Stimulated activated memory B cell treated with anti-CD40 and anti-IgM and Interleukin-4, amounts not matched to agents 10 μg/mL and 1 μg/mL and 100 μg/mL, for 72 hours (primary cell): ENCODE measurements at regions not wholly inside any gene's neighbourhood (a gene's known extent, or its start where the extent isn't known, plus 50 kb on each side); places are given as distances from the start of the nearest gene placed in this dataset.
"Not testable (repeated sequence)": the region's sequence is repeated elsewhere in the genome, so short reads cannot be mapped to it uniquely, and the experiment has no call there.

Source experiments
- ATAC-seq: fragments of 150-1000 bp; cut with Tn5 transposase; 2 replicates; pipeline ENCODE4 v1.10.0; 2021
- H3K27ac Mint-ChIP-seq: one replicate; pipeline ENCODE4 v1.8.0; 2022; ENCODE audit warnings: mild to moderate bottlenecking, mixed read lengths
- H3K27me3 Mint-ChIP-seq: one replicate; pipeline ENCODE4 v1.8.0; 2022; ENCODE audit warnings: mixed read lengths
- H3K36me3 Mint-ChIP-seq: one replicate; pipeline ENCODE4 v1.8.0; 2022; ENCODE audit warnings: mixed read lengths
- H3K4me1 Mint-ChIP-seq: one replicate; pipeline ENCODE4 v1.8.0; 2022; ENCODE audit warnings: mixed read lengths
- H3K4me3 Mint-ChIP-seq: one replicate; pipeline ENCODE4 v1.8.0; 2022; ENCODE audit warnings: mild to moderate bottlenecking, moderate library complexity, mixed read lengths
- H3K9me3 Mint-ChIP-seq: one replicate; pipeline ENCODE4 v1.8.0; 2022; ENCODE audit warnings: mixed read lengths

- H3K9me3 Mint-ChIP-seq, result peaks cover 6% of the 10 kb centered on the region
- no peak for ATAC-seq
Observed at GRCh38 chr18:6504605-6505497, 90.1 kb upstream of the L3MBTL4 start.

GRCh38 chr18:6505498-6505875 lies 90.8 kb upstream of the L3MBTL4 start:
- H3K27ac Mint-ChIP-seq, result no peak overlapping the region

More at GRCh38 chr18:6504605-6505497, 90.1 kb upstream of the L3MBTL4 start:
- H3K27me3 Mint-ChIP-seq, result no peaks in the 10 kb centered on the region
- no peak overlapping the region for H3K4me3 Mint-ChIP-seq
- H3K4me1 Mint-ChIP-seq, result no peaks in the 10 kb centered on the region
- H3K36me3 Mint-ChIP-seq, result no peaks in the 10 kb centered on the region
- H3K27ac Mint-ChIP-seq, result no peak overlapping the region

GRCh38 chr18:6509417-6509816 lies 94.7 kb upstream of the L3MBTL4 start:
- Mint-ChIP-seq H3K4me1 (no peaks in the 10 kb centered on the region), H3K27me3 (no peaks in the 10 kb centered on the region), H3K4me3 (no peak overlapping the region), H3K9me3 (peaks cover 2% of the 10 kb centered on the region), H3K36me3 (no peaks in the 10 kb centered on the region), H3K27ac (no peak overlapping the region)
- no peak for ATAC-seq

More at GRCh38 chr18:6505498-6505875, 90.8 kb upstream of the L3MBTL4 start:
- Mint-ChIP-seq H3K4me1 (no peaks in the 10 kb centered on the region), H3K9me3 (peaks cover 6% of the 10 kb centered on the region), H3K4me3 (no peak overlapping the region), H3K27me3 (no peaks in the 10 kb centered on the region), H3K36me3 (no peaks in the 10 kb centered on the region)
- no peak for ATAC-seq

- ATAC-seq, result no peak
- no peaks in the 10 kb centered on the region for H3K27me3 Mint-ChIP-seq
Observed at GRCh38 chr18:6509832-6510231, 95.1 kb upstream of the L3MBTL4 start.

GRCh38 chr18:6520901-6521300 lies 106.2 kb upstream of the L3MBTL4 start:
- H3K27ac Mint-ChIP-seq, result no peak overlapping the region
- no peaks in the 10 kb centered on the region for H3K4me1 Mint-ChIP-seq
- H3K27me3 Mint-ChIP-seq, result no peaks in the 10 kb centered on the region
- no peak overlapping the region for H3K4me3 Mint-ChIP-seq
- no peak for ATAC-seq
- no peaks in the 10 kb centered on the region for H3K36me3 Mint-ChIP-seq
- peaks cover 9% of the 10 kb centered on the region for H3K9me3 Mint-ChIP-seq

More at GRCh38 chr18:6509832-6510231, 95.1 kb upstream of the L3MBTL4 start:
- Mint-ChIP-seq H3K27ac (no peak overlapping the region), H3K4me1 (no peaks in the 10 kb centered on the region), H3K9me3 (no peaks in the 10 kb centered on the region), H3K4me3 (no peak overlapping the region), H3K36me3 (no peaks in the 10 kb centered on the region)

- no peak overlapping the region for H3K27ac Mint-ChIP-seq
- ATAC-seq, result no peak
- H3K4me1 Mint-ChIP-seq, result no peaks in the 10 kb centered on the region
- H3K9me3 Mint-ChIP-seq, result peaks cover 3% of the 10 kb centered on the region
- no peaks in the 10 kb centered on the region for H3K27me3 Mint-ChIP-seq
- no peak overlapping the region for H3K4me3 Mint-ChIP-seq
- H3K36me3 Mint-ChIP-seq, result no peaks in the 10 kb centered on the region
Observed at GRCh38 chr18:6521803-6522418, 107.2 kb upstream of the L3MBTL4 start.

GRCh38 chr18:6525604-6526003 lies 110.9 kb upstream of the L3MBTL4 start:
- Mint-ChIP-seq H3K36me3 (no peaks in the 10 kb centered on the region), H3K27me3 (no peaks in the 10 kb centered on the region), H3K27ac (no peak overlapping the region), H3K4me1 (no peaks in the 10 kb centered on the region), H3K4me3 (no peak overlapping the region), H3K9me3 (peaks cover 3% of the 10 kb centered on the region)
- no peak for ATAC-seq

- Mint-ChIP-seq H3K27me3 (no peaks in the 10 kb centered on the region), H3K4me3 (no peak overlapping the region), H3K36me3 (no peaks in the 10 kb centered on the region), H3K27ac (no peak overlapping the region), H3K9me3 (peaks cover 7% of the 10 kb centered on the region), H3K4me1 (no peaks in the 10 kb centered on the region)
- no peak for ATAC-seq
Observed at GRCh38 chr18:6537475-6537874, 122.8 kb upstream of the L3MBTL4 start.

GRCh38 chr18:6541131-6541679 lies 126.5 kb upstream of the L3MBTL4 start:
- not testable (repeated sequence) for H3K4me3 Mint-ChIP-seq, H3K36me3 Mint-ChIP-seq, H3K9me3 Mint-ChIP-seq, H3K4me1 Mint-ChIP-seq, H3K27me3 Mint-ChIP-seq, H3K27ac Mint-ChIP-seq, ATAC-seq

- ATAC-seq, result no peak
- Mint-ChIP-seq H3K27me3 (no peaks in the 10 kb centered on the region), H3K4me3 (no peak overlapping the region), H3K9me3 (peaks cover 7% of the 10 kb centered on the region), H3K36me3 (no peaks in the 10 kb centered on the region), H3K4me1 (no peaks in the 10 kb centered on the region), H3K27ac (no peak overlapping the region)
Observed at GRCh38 chr18:6542296-6542695, 127.6 kb upstream of the L3MBTL4 start.

- H3K27ac Mint-ChIP-seq, result no peak overlapping the region
- peaks cover 7% of the 10 kb centered on the region for H3K9me3 Mint-ChIP-seq
- no peaks in the 10 kb centered on the region for H3K27me3 Mint-ChIP-seq
- H3K4me1 Mint-ChIP-seq, result no peaks in the 10 kb centered on the region
- H3K36me3 Mint-ChIP-seq, result no peaks in the 10 kb centered on the region
- no peak overlapping the region for H3K4me3 Mint-ChIP-seq
- no peak for ATAC-seq
Observed at GRCh38 chr18:6543330-6543908, 128.7 kb upstream of the L3MBTL4 start.

GRCh38 chr18:6546229-6546628 lies 131.5 kb upstream of the L3MBTL4 start:
- Mint-ChIP-seq H3K27me3 (no peaks in the 10 kb centered on the region), H3K4me3 (no peak overlapping the region), H3K27ac (no peak overlapping the region), H3K4me1 (no peaks in the 10 kb centered on the region), H3K36me3 (no peaks in the 10 kb centered on the region), H3K9me3 (peaks cover 8% of the 10 kb centered on the region)
- ATAC-seq, result no peak

- no peak overlapping the region for H3K4me3 Mint-ChIP-seq
- H3K9me3 Mint-ChIP-seq, result peaks cover 9% of the 10 kb centered on the region
- H3K27me3 Mint-ChIP-seq, result no peaks in the 10 kb centered on the region
- H3K4me1 Mint-ChIP-seq, result no peaks in the 10 kb centered on the region
- no peak overlapping the region for H3K27ac Mint-ChIP-seq
- no peaks in the 10 kb centered on the region for H3K36me3 Mint-ChIP-seq
- ATAC-seq, result no peak
Observed at GRCh38 chr18:6547476-6547875, 132.8 kb upstream of the L3MBTL4 start.

- no peaks in the 10 kb centered on the region for H3K36me3 Mint-ChIP-seq
- no peaks in the 10 kb centered on the region for H3K4me1 Mint-ChIP-seq
- no peaks in the 10 kb centered on the region for H3K27me3 Mint-ChIP-seq
- peaks cover 9% of the 10 kb centered on the region for H3K9me3 Mint-ChIP-seq
- H3K4me3 Mint-ChIP-seq, result no peak overlapping the region
- no peak for ATAC-seq
- H3K27ac Mint-ChIP-seq, result no peak overlapping the region
Observed at GRCh38 chr18:6553234-6553900, 138.7 kb upstream of the L3MBTL4 start.
